DND-41 (cell line): ENCODE measurements at regions not wholly inside any gene's neighbourhood (a gene's known extent, or its start where the extent isn't known, plus 50 kb on each side); places are given as distances from the start of the nearest gene placed in this dataset.

Experiments
- ATAC-seq: fragments of 200-7000 bp; cut with Tn5 transposase; 3 replicates; pipeline ENCODE4 v1.9.1; 2021; ENCODE audit warnings: low read depth; ENCODE audit not compliant: insufficient read depth
- DNase-seq: peaks from one replicate; pipeline ENCODE4 v3.0.0-alpha.2; 2020
- H2AFZ ChIP-seq: 2 replicates; pipeline ENCODE4 v1.6.0; 2012; ENCODE audit warnings: low read depth, low read length
- H3K27ac ChIP-seq: 2 replicates; pipeline ENCODE4 v1.5.1; 2012; ENCODE audit warnings: low read length, inconsistent platforms
- H3K27me3 ChIP-seq: fragments of 200-600 bp; sonication (generic); 2 replicates; pipeline ENCODE4 v1.6.0; 2012; ENCODE audit warnings: low read length, mild to moderate bottlenecking, inconsistent platforms; ENCODE audit not compliant: insufficient read depth, poor library complexity
- H3K36me3 ChIP-seq: 2 replicates; pipeline ENCODE4 v1.5.1; 2012; ENCODE audit warnings: low read length, inconsistent platforms; ENCODE audit not compliant: insufficient read depth
- H3K4me1 ChIP-seq: 2 replicates; pipeline ENCODE4 v1.5.1; 2012; ENCODE audit warnings: mild to moderate bottlenecking, low read length; ENCODE audit not compliant: insufficient read depth
- H3K4me2 ChIP-seq: 2 replicates; pipeline ENCODE4 v1.6.0; 2012; ENCODE audit warnings: mild to moderate bottlenecking, moderate library complexity, low read length, inconsistent platforms; ENCODE audit not compliant: insufficient read depth
- H3K4me3 ChIP-seq, 2 experiments: fragments of 200-600 bp in 1 of 2; shearing (Covaris generic) in 1 of 2; 2 replicates each; pipeline ENCODE4 v1.5.1; 2012 to 2016; ENCODE audit warnings: inconsistent platforms in 2 of 2, low read length in 2 of 2, mild to moderate bottlenecking in 2 of 2, low read depth in 1 of 2, moderate library complexity in 1 of 2
- H3K79me2 ChIP-seq: 2 replicates; pipeline ENCODE4 v1.6.0; 2012; ENCODE audit warnings: low read length, inconsistent platforms; ENCODE audit not compliant: insufficient read depth
- H3K9ac ChIP-seq: 2 replicates; pipeline ENCODE4 v1.6.0; 2012; ENCODE audit warnings: low read depth, mild to moderate bottlenecking, inconsistent platforms, low read length, moderate library complexity
- H3K9me3 ChIP-seq: 2 replicates; pipeline ENCODE4 v1.5.1; 2012; ENCODE audit warnings: low read length, moderate library complexity, mild to moderate bottlenecking, inconsistent platforms; ENCODE audit not compliant: insufficient read depth, severe bottlenecking
- H4K20me1 ChIP-seq: 2 replicates; pipeline ENCODE4 v1.6.0; 2012; ENCODE audit warnings: low read length; ENCODE audit not compliant: insufficient read depth
- CTCF ChIP-seq: IDR thresholded peaks from 2 replicates; pipeline ENCODE4 v1.5.1; 2012; ENCODE audit warnings: borderline replicate concordance, low read length, moderate library complexity, mild to moderate bottlenecking; ENCODE audit not compliant: poor library complexity, severe bottlenecking; ENCODE audit errors: extremely low read depth
- EZH2 ChIP-seq: IDR thresholded peaks from 3 replicates; pipeline ENCODE4 v1.6.1; 2012; ENCODE audit warnings: borderline replicate concordance, low read depth, mild to moderate bottlenecking, moderate library complexity, low read length, inconsistent platforms; ENCODE audit not compliant: severe bottlenecking

GRCh38 chr6:120992257-120992656, 342.0 kb downstream of the TBC1D32 start:
- DNase-seq (no peak), ATAC-seq (no peak)
- Histone ChIP-seq H2AFZ (no peak overlapping the region), H3K27ac (no peak overlapping the region), H3K4me2 (no peak overlapping the region), H4K20me1 (no peaks in the 10 kb centered on the region), H3K36me3 (no peaks in the 10 kb centered on the region), H3K4me3 (no peak overlapping the region), H3K79me2 (no peaks in the 10 kb centered on the region), H3K27me3 (no peaks in the 10 kb centered on the region), H3K9me3 (no peaks in the 10 kb centered on the region), H3K4me1 (no peaks in the 10 kb centered on the region), H3K9ac (no peak overlapping the region)
- no peak for TF ChIP-seq CTCF
- no peak for TF ChIP-seq EZH2

GRCh38 chr6:120990866-120991265, 343.4 kb downstream of the TBC1D32 start:
- ATAC-seq (no peak), DNase-seq (no peak)
- Histone ChIP-seq H3K27ac (no peak overlapping the region), H3K9ac (no peak overlapping the region), H4K20me1 (no peaks in the 10 kb centered on the region), H3K4me1 (no peaks in the 10 kb centered on the region), H3K79me2 (no peaks in the 10 kb centered on the region), H3K4me2 (no peak overlapping the region), H3K4me3 (no peak overlapping the region), H2AFZ (no peak overlapping the region), H3K9me3 (no peaks in the 10 kb centered on the region), H3K27me3 (no peaks in the 10 kb centered on the region), H3K36me3 (no peaks in the 10 kb centered on the region)
- TF ChIP-seq EZH2: no peak
- no peak for TF ChIP-seq CTCF

GRCh38 chr6:120981835-120982234, 352.4 kb downstream of the TBC1D32 start:
- DNase-seq (no peak), ATAC-seq (no peak)
- Histone ChIP-seq H3K9me3 (no peaks in the 10 kb centered on the region), H3K27me3 (no peaks in the 10 kb centered on the region), H3K79me2 (no peaks in the 10 kb centered on the region), H3K4me1 (no peaks in the 10 kb centered on the region), H3K27ac (no peak overlapping the region), H3K9ac (no peak overlapping the region), H2AFZ (no peak overlapping the region), H3K4me2 (no peak overlapping the region), H3K36me3 (no peaks in the 10 kb centered on the region), H3K4me3 (no peak overlapping the region), H4K20me1 (no peaks in the 10 kb centered on the region)
- TF ChIP-seq CTCF (no peak), EZH2 (no peak)

- Histone ChIP-seq H4K20me1 (no peaks in the 10 kb centered on the region), H3K4me2 (no peak overlapping the region), H3K9ac (no peak overlapping the region), H3K4me1 (no peaks in the 10 kb centered on the region), H3K27me3 (no peaks in the 10 kb centered on the region), H2AFZ (no peak overlapping the region), H3K27ac (no peak overlapping the region), H3K36me3 (no peaks in the 10 kb centered on the region), H3K4me3 (no peak overlapping the region), H3K9me3 (no peaks in the 10 kb centered on the region), H3K79me2 (no peaks in the 10 kb centered on the region)
- TF ChIP-seq EZH2 (no peak), CTCF (no peak)
- DNase-seq: no peak
- ATAC-seq: no peak
Observed at GRCh38 chr6:120966321-120966720, 368.0 kb downstream of the TBC1D32 start.
